WTC11 (cell line): ENCODE measurements at regions not wholly inside any gene's neighbourhood (a gene's known extent, or its start where the extent isn't known, plus 50 kb on each side); places are given as distances from the start of the nearest gene placed in this dataset.

Source experiments
- ATAC-seq: fragments of 200-7000 bp; cut with Tn5 transposase; 2 replicates; pipeline ENCODE4 v1.10.0; 2021; ENCODE audit warnings: mild to moderate bottlenecking, moderate library complexity
- CTCF ChIA-PET: fragments of 300-600 bp; sonication (Branson Sonifier 250); formaldehyde crosslinking; loops from one replicate; lab custom pipeline; 2021; ENCODE audit warnings: antibody characterized with exemption; lab: Charles Lee
- POLR2A ChIA-PET: fragments of 350-600 bp; sonication (Branson Sonifier 250); formaldehyde crosslinking; loops from one replicate; lab custom pipeline; 2021; ENCODE audit warnings: antibody characterized with exemption; lab: Charles Lee
- DNase-seq: peaks from one replicate; pipeline ENCODE4 v3.0.0; 2021; ENCODE audit warnings: low spot score
- H3K27ac Mint-ChIP-seq: 2 replicates; pipeline ENCODE4 v1.8.0; 2021; ENCODE audit warnings: mixed read lengths
- H3K27me3 Mint-ChIP-seq: 2 replicates; pipeline ENCODE4 v1.8.0; 2021; ENCODE audit warnings: low read depth, mild to moderate bottlenecking, moderate library complexity, mixed read lengths
- H3K36me3 Mint-ChIP-seq: 2 replicates; pipeline ENCODE4 v1.8.0; 2021; ENCODE audit warnings: mixed read lengths
- H3K4me1 Mint-ChIP-seq: 2 replicates; pipeline ENCODE4 v1.8.0; 2022; ENCODE audit warnings: mixed read lengths
- H3K4me3 Mint-ChIP-seq: 2 replicates; pipeline ENCODE4 v1.8.0; 2021; ENCODE audit warnings: mild to moderate bottlenecking, moderate library complexity, mixed read lengths
- H3K9me3 Mint-ChIP-seq: 2 replicates; pipeline ENCODE4 v1.8.0; 2021; ENCODE audit warnings: mixed read lengths
- E2F5 ChIP-seq: sonication (generic); formaldehyde crosslinking; IDR thresholded peaks from 2 replicates; pipeline ENCODE4 v1.8.1; 2022; ENCODE audit warnings: mild to moderate bottlenecking, moderate library complexity, missing genetic modification reagents
- ELF4 ChIP-seq: sonication (generic); formaldehyde crosslinking; IDR thresholded peaks from 2 replicates; pipeline ENCODE4 v1.8.1; 2022; ENCODE audit warnings: low read depth, mild to moderate bottlenecking, moderate library complexity, missing genetic modification reagents
- MAX ChIP-seq: sonication (generic); formaldehyde crosslinking; IDR thresholded peaks from 2 replicates; pipeline ENCODE4 v1.8.0; 2022; ENCODE audit warnings: mild to moderate bottlenecking, missing genetic modification reagents
- MXD4 ChIP-seq: fragments of 250-450 bp; sonication (Bioruptor Pico); IDR thresholded peaks from 2 replicates; pipeline ENCODE4 v1.8.0; 2021; ENCODE audit warnings: mild to moderate bottlenecking, moderate library complexity, borderline replicate concordance
- NFE2L1 ChIP-seq: sonication (generic); formaldehyde crosslinking; IDR thresholded peaks from 2 replicates; pipeline ENCODE4 v1.8.1; 2023; ENCODE audit warnings: missing genetic modification reagents
- NFYB ChIP-seq: sonication (generic); formaldehyde crosslinking; conservative IDR thresholded peaks from 2 replicates; pipeline ENCODE4 v1.8.0; 2022; ENCODE audit warnings: low read depth, missing genetic modification reagents
- SP1 ChIP-seq: sonication (generic); formaldehyde crosslinking; conservative IDR thresholded peaks from 2 replicates; pipeline ENCODE4 v1.8.1; 2022; ENCODE audit warnings: missing genetic modification reagents
- TCF7 ChIP-seq: sonication (generic); formaldehyde crosslinking; IDR thresholded peaks from 2 replicates; pipeline ENCODE4 v1.8.0; 2022; ENCODE audit warnings: mild to moderate bottlenecking, low read depth, missing genetic modification reagents, moderate library complexity
- TEAD4 ChIP-seq: sonication (generic); formaldehyde crosslinking; IDR thresholded peaks from 2 replicates; pipeline ENCODE4 v1.8.0; 2022; ENCODE audit warnings: mild to moderate bottlenecking, missing genetic modification reagents
- ZNF121 ChIP-seq: sonication (generic); formaldehyde crosslinking; IDR thresholded peaks from 2 replicates; pipeline ENCODE4 v1.8.0; 2023; ENCODE audit warnings: missing genetic modification reagents
- ZNF138 ChIP-seq: sonication (generic); formaldehyde crosslinking; conservative IDR thresholded peaks from 2 replicates; pipeline ENCODE4 v1.8.1; 2022; ENCODE audit warnings: mild to moderate bottlenecking, moderate library complexity, missing genetic modification reagents
- ZNF416 ChIP-seq: fragments of 250-450 bp; sonication (Bioruptor Pico); IDR thresholded peaks from 2 replicates; pipeline ENCODE4 v1.9.0; 2021; ENCODE audit warnings: mild to moderate bottlenecking, inconsistent platforms
- ZSCAN18 ChIP-seq: fragments of 250-450 bp; sonication (Bioruptor Pico); IDR thresholded peaks from 2 replicates; pipeline ENCODE4 v2.1.2; 2022; ENCODE audit warnings: mild to moderate bottlenecking, moderate library complexity
- TF ChIP-seq, protein P1 (sequence below): sonication (generic); formaldehyde crosslinking; IDR thresholded peaks from 2 replicates; pipeline ENCODE4 v1.8.0; 2023; ENCODE audit warnings: mild to moderate bottlenecking, missing genetic modification reagents
- TF ChIP-seq, protein P2 (sequence below): fragments of 250-450 bp; sonication (Bioruptor Pico); IDR thresholded peaks from 2 replicates; pipeline ENCODE4 v1.9.0; 2021; ENCODE audit warnings: moderate library complexity, mild to moderate bottlenecking, inconsistent platforms, borderline replicate concordance
- TF ChIP-seq, protein P3 (sequence below): sonication (generic); formaldehyde crosslinking; IDR thresholded peaks from 2 replicates; pipeline ENCODE4 v1.8.1; 2022; ENCODE audit warnings: low read depth, missing genetic modification reagents, borderline replicate concordance
- TF ChIP-seq, protein P4 (sequence below): sonication (generic); formaldehyde crosslinking; IDR thresholded peaks from 2 replicates; pipeline ENCODE4 v1.8.0; 2022; ENCODE audit warnings: missing genetic modification reagents

- TF ChIP-seq TCF7 (CRISPR knock-in tag) (no peak), MXD4 (CRISPR knock-in tag) (no peak)
- TF ChIP-seq, protein P1, sequence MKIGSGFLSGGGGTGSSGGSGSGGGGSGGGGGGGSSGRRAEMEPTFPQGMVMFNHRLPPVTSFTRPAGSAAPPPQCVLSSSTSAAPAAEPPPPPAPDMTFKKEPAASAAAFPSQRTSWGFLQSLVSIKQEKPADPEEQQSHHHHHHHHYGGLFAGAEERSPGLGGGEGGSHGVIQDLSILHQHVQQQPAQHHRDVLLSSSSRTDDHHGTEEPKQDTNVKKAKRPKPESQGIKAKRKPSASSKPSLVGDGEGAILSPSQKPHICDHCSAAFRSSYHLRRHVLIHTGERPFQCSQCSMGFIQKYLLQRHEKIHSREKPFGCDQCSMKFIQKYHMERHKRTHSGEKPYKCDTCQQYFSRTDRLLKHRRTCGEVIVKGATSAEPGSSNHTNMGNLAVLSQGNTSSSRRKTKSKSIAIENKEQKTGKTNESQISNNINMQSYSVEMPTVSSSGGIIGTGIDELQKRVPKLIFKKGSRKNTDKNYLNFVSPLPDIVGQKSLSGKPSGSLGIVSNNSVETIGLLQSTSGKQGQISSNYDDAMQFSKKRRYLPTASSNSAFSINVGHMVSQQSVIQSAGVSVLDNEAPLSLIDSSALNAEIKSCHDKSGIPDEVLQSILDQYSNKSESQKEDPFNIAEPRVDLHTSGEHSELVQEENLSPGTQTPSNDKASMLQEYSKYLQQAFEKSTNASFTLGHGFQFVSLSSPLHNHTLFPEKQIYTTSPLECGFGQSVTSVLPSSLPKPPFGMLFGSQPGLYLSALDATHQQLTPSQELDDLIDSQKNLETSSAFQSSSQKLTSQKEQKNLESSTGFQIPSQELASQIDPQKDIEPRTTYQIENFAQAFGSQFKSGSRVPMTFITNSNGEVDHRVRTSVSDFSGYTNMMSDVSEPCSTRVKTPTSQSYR = no peak
- TF ChIP-seq, all 79 proteins: peak for 0
These were observed 1348.8 kb downstream of the STIM2 start (continued) for GRCh38 chr4:28209371-28209924.

DNA sequence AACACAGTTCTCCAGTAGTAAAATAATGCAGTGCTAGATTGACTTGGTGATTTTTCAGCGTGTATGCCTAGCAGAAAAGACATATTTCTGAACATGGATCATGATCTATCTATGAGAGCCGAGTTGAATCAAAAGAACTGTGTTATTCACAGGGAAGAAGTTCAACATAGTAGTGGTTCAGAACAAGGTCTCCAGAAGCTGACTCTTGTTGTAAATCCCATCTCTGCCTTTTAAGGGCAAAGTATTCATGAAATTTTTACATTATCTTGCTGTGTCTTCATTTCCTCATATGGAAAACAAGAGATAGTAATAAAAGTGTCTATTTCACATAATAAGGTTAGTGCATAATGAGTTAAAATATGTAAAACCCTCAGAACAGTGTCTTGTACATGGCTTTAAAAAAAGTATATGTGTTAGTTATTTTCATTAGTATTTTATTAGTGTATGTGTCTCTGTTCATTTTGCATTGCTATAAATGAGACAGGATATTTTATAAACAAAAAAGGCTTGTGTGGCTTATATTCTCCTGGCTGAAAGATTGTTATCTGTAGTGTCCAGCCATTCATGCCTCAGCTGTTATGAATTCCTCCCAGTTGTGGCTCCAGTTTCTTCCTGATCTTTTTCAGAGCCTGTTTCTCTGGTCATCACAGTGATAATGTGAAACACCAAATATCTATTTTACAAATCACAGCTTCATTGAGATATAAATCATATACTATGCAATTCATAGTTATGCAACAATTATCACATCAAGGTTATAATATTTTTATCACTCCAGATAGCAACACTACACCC, 1351.2 kb downstream of the STIM2 start:
- no peaks in the 10 kb centered on the region for H3K4me1 Mint-ChIP-seq

GRCh38 chr4:28221536-28221935, 1360.9 kb downstream of the STIM2 start:
- CTCF ChIA-PET = interaction anchor here (1.2 kb wide), 1 partner anchor 220 kb away, joined by 3 read pairs; no protein-coding TSS in a partner anchor
- Mint-ChIP-seq H3K4me1 (peaks cover 13% of the 10 kb centered on the region), H3K4me3 (no peak overlapping the region), H3K27ac (no peak overlapping the region), H3K36me3 (no peaks in the 10 kb centered on the region), H3K9me3 (no peaks in the 10 kb centered on the region), H3K27me3 (no peaks in the 10 kb centered on the region)
- DNase-seq = no peak
- no peak for ATAC-seq
- POLR2A ChIA-PET = no interaction called here
- TF ChIP-seq MAX (CRISPR knock-in tag) (no peak), NFE2L1 (CRISPR knock-in tag) (no peak), ZNF416 (CRISPR knock-in tag) (no peak), ELF4 (CRISPR knock-in tag) (no peak), ZSCAN18 (no peak)
- TF ChIP-seq, protein P2, sequence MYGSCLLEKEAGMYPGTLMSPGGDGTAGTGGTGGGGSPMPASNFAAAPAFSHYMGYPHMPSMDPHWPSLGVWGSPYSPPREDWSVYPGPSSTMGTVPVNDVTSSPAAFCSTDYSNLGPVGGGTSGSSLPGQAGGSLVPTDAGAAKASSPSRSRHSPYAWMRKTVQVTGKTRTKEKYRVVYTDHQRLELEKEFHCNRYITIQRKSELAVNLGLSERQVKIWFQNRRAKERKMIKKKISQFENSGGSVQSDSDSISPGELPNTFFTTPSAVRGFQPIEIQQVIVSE (CRISPR knock-in tag) = no peak
- TF ChIP-seq, protein P3, sequence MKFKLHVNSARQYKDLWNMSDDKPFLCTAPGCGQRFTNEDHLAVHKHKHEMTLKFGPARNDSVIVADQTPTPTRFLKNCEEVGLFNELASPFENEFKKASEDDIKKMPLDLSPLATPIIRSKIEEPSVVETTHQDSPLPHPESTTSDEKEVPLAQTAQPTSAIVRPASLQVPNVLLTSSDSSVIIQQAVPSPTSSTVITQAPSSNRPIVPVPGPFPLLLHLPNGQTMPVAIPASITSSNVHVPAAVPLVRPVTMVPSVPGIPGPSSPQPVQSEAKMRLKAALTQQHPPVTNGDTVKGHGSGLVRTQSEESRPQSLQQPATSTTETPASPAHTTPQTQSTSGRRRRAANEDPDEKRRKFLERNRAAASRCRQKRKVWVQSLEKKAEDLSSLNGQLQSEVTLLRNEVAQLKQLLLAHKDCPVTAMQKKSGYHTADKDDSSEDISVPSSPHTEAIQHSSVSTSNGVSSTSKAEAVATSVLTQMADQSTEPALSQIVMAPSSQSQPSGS (CRISPR knock-in tag) = no peak

More for the DNA sequence above, 1351.2 kb downstream of the STIM2 start:
- Mint-ChIP-seq H3K9me3 (peaks cover 13% of the 10 kb centered on the region), H3K27ac (no peak overlapping the region), H3K27me3 (no peaks in the 10 kb centered on the region)
- no peak for DNase-seq
- CTCF ChIA-PET = no interaction called here
- POLR2A ChIA-PET = no interaction called here
- ATAC-seq = no peak
- TF ChIP-seq NFYB (CRISPR knock-in tag) = no peak
- TF ChIP-seq SP1 (CRISPR knock-in tag) = no peak
- no peak for TF ChIP-seq ZNF121 (CRISPR knock-in tag)
- TF ChIP-seq, protein P4, sequence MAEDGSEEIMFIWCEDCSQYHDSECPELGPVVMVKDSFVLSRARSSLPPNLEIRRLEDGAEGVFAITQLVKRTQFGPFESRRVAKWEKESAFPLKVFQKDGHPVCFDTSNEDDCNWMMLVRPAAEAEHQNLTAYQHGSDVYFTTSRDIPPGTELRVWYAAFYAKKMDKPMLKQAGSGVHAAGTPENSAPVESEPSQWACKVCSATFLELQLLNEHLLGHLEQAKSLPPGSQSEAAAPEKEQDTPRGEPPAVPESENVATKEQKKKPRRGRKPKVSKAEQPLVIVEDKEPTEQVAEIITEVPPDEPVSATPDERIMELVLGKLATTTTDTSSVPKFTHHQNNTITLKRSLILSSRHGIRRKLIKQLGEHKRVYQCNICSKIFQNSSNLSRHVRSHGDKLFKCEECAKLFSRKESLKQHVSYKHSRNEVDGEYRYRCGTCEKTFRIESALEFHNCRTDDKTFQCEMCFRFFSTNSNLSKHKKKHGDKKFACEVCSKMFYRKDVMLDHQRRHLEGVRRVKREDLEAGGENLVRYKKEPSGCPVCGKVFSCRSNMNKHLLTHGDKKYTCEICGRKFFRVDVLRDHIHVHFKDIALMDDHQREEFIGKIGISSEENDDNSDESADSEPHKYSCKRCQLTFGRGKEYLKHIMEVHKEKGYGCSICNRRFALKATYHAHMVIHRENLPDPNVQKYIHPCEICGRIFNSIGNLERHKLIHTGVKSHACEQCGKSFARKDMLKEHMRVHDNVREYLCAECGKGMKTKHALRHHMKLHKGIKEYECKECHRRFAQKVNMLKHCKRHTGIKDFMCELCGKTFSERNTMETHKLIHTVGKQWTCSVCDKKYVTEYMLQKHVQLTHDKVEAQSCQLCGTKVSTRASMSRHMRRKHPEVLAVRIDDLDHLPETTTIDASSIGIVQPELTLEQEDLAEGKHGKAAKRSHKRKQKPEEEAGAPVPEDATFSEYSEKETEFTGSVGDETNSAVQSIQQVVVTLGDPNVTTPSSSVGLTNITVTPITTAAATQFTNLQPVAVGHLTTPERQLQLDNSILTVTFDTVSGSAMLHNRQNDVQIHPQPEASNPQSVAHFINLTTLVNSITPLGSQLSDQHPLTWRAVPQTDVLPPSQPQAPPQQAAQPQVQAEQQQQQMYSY = no peak
- no peak for TF ChIP-seq ZNF138 (CRISPR knock-in tag)
- no peak for TF ChIP-seq E2F5 (CRISPR knock-in tag)
- no peak for TF ChIP-seq TEAD4 (CRISPR knock-in tag)
- TF ChIP-seq, all 79 proteins: peak for 0
- Mint-ChIP-seq H3K36me3 (no peaks in the 10 kb centered on the region), H3K4me3 (no peak overlapping the region)
